ENCODE measurements at regions not wholly inside any gene's neighbourhood (a gene's known extent, or its start where the extent isn't known, plus 50 kb on each side); places are given as distances from the start of the nearest gene placed in this dataset.
"Not testable (repeated sequence)": the region's sequence is repeated elsewhere in the genome, so short reads cannot be mapped to it uniquely, and the experiment has no call there.

- ATAC-seq, result no peak
- Mint-ChIP-seq H3K27me3 (peaks cover 17% of the 10 kb centered on the region), H3K27ac (no peak overlapping the region), H3K36me3 (ENCODE audit: low read depth) (no peaks in the 10 kb centered on the region), H3K4me1 (no peaks in the 10 kb centered on the region), H3K4me3 (no peak overlapping the region)
- no peaks in the 10 kb centered on the region for H3K9me3 ChIP-seq (ENCODE audit: control insufficient read depth, low read length, poor library complexity, severe bottlenecking)
- DNase-seq, result no peak
Observed at GRCh38 chr5:36766981-36767380, 109.6 kb upstream of the NIPBL start.

GRCh38 chr5:36768450-36768849 lies 108.1 kb upstream of the NIPBL start:
- DNase-seq (no peak), ATAC-seq (no peak)
- no peak overlapping the region for H3K27ac Mint-ChIP-seq
- no peak overlapping the region for H3K4me3 Mint-ChIP-seq
- H3K36me3 Mint-ChIP-seq (ENCODE audit: low read depth), result peaks cover 2% of the 10 kb centered on the region
- H3K9me3 ChIP-seq (ENCODE audit: control insufficient read depth, low read length, poor library complexity, severe bottlenecking), result no peaks in the 10 kb centered on the region
- H3K27me3 Mint-ChIP-seq, result peaks cover 5% of the 10 kb centered on the region
- no peaks in the 10 kb centered on the region for H3K4me1 Mint-ChIP-seq

DNA sequence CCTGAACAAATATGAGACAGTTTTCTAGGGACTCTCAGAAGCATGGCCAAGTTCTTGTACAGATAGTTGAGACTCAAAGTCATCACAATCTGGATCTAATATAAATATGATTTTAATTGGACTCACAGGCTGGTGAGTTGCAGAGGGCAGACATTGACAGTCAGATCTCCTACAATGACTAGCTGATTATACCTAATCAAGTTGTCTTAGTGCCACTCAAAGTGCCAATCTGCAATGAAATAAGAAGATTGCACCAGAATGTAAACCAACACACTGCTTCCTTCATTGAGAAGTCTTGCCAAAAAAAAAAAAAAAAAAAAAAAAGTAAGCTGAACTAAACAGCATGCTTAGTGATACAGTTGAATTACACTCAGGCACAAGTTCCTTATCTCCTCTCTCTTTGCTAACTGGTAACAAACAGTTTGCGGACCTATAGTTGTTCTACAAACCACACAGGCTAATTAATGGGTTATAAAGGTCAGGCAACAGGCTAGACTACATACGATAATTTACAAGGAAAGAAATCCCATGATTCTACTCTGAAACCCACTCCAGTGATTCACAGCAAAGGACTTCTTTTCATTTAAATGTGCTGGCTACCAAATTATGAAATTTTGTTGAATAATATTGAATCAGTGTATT lies 107.3 kb upstream of the NIPBL start:
- Mint-ChIP-seq H3K27ac (no peak overlapping the region), H3K36me3 (ENCODE audit: low read depth) (peaks cover 2% of the 10 kb centered on the region), H3K4me1 (no peaks in the 10 kb centered on the region), H3K4me3 (no peak overlapping the region), H3K27me3 (peaks cover 5% of the 10 kb centered on the region)
- no peak for ATAC-seq
- DNase-seq, result no peak
- H3K9me3 ChIP-seq (ENCODE audit: control insufficient read depth, low read length, poor library complexity, severe bottlenecking), result no peaks in the 10 kb centered on the region

GRCh38 chr5:36770125-36770524 lies 106.4 kb upstream of the NIPBL start:
- Mint-ChIP-seq H3K36me3 (ENCODE audit: low read depth) (peaks cover 2% of the 10 kb centered on the region), H3K27me3 (peaks cover 5% of the 10 kb centered on the region), H3K27ac (no peak overlapping the region), H3K4me1 (no peaks in the 10 kb centered on the region), H3K4me3 (no peak overlapping the region)
- no peaks in the 10 kb centered on the region for H3K9me3 ChIP-seq (ENCODE audit: control insufficient read depth, low read length, poor library complexity, severe bottlenecking)
- no peak for DNase-seq
- no peak for ATAC-seq

GRCh38 chr5:36772276-36773140 lies 104.1 kb upstream of the NIPBL start:
- H3K27me3 Mint-ChIP-seq, result peaks cover 6% of the 10 kb centered on the region
- no peak overlapping the region for H3K27ac Mint-ChIP-seq
- DNase-seq (no peak), ATAC-seq (no peak)
- H3K4me3 Mint-ChIP-seq, result no peak overlapping the region
- H3K36me3 Mint-ChIP-seq (ENCODE audit: low read depth), result peaks cover 2% of the 10 kb centered on the region
- no peaks in the 10 kb centered on the region for H3K9me3 ChIP-seq (ENCODE audit: control insufficient read depth, low read length, poor library complexity, severe bottlenecking)
- H3K4me1 Mint-ChIP-seq, result no peaks in the 10 kb centered on the region

- no peaks in the 10 kb centered on the region for H3K9me3 ChIP-seq (ENCODE audit: control insufficient read depth, low read length, poor library complexity, severe bottlenecking)
- ATAC-seq (no peak), DNase-seq (no peak)
- Mint-ChIP-seq H3K27me3 (peaks cover 18% of the 10 kb centered on the region), H3K4me3 (no peak overlapping the region), H3K27ac (no peak overlapping the region), H3K36me3 (ENCODE audit: low read depth) (peaks cover 2% of the 10 kb centered on the region), H3K4me1 (no peaks in the 10 kb centered on the region)
Observed at GRCh38 chr5:36777105-36777757, 99.3 kb upstream of the NIPBL start.

DNA sequence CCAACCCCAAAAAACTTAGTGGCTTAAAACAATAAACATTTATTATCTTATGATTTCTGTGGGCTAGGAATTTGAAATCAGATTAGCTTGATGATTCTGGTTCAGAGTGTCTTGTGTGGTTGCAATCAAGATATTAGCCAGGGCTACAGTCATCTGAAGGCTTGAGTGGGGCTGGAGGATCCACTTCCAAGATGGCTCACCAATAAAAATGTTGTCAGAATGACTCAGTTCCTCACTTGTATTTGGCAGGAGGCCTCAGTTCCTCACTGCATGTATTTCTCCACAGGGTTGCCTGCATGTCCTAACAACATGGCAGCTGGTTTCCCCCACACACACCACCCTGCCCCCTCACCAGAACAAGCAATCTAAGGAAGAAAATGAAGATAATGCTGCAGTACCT lies 98.2 kb upstream of the NIPBL start:
- no peak overlapping the region for H3K27ac Mint-ChIP-seq
- peaks cover under 1% of the 10 kb centered on the region for H3K36me3 Mint-ChIP-seq (ENCODE audit: low read depth)
- DNase-seq, result no peak
- ATAC-seq, result no peak
- H3K27me3 Mint-ChIP-seq, result peaks cover 18% of the 10 kb centered on the region
- no peaks in the 10 kb centered on the region for H3K9me3 ChIP-seq (ENCODE audit: control insufficient read depth, low read length, poor library complexity, severe bottlenecking)
- no peak overlapping the region for H3K4me3 Mint-ChIP-seq
- H3K4me1 Mint-ChIP-seq, result no peaks in the 10 kb centered on the region

- H3K27ac Mint-ChIP-seq; H3K4me3 Mint-ChIP-seq; H3K36me3 Mint-ChIP-seq (ENCODE audit: low read depth); H3K9me3 ChIP-seq (ENCODE audit: control insufficient read depth, low read length, poor library complexity, severe bottlenecking); DNase-seq; ATAC-seq; H3K4me1 Mint-ChIP-seq: not testable (repeated sequence)
- H3K27me3 Mint-ChIP-seq, result peaks cover 21% of the 10 kb centered on the region
Observed at GRCh38 chr5:36782612-36783011, 94.0 kb upstream of the NIPBL start.

- peaks cover 37% of the 10 kb centered on the region for H3K27me3 Mint-ChIP-seq
Observed at GRCh38 chr5:36786448-36787012, 90.0 kb upstream of the NIPBL start.

DNA sequence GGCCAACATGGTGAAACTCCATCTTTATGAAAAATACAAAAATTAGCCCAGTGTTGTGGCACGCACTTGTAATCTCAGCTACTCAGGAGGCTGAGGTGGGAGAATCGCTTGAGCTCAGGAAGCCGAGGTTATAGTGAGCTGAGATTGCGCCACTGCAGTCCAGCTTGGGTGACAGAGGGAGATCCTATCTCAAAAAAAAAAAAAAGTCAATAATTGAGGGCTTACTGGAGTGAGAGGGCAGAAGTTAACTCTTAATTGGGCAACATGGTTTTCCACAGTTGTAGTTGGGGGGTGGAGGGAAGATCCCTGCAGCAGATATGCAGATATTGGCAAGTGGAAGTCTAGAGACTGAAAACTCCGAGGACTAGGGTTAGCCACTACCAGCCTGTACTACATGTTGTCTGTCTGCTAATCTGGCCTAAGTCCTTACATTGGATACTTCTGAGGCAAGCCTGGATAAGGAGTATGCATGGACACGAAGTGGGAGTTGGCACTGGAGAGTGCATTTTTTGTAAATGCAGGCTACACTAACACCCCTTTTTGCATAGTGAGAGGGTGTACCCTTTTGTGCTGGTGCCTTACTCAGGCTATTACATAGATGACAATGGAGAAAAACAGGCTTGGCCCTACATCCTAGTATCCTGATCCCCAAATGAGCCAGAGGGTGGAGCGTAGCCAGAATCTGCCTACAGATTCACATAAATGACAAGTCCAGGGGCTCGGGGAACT lies 89.0 kb upstream of the NIPBL start:
- H3K27ac Mint-ChIP-seq, result no peak overlapping the region
- H3K4me1 Mint-ChIP-seq, result no peaks in the 10 kb centered on the region
- H3K27me3 Mint-ChIP-seq, result peaks cover 44% of the 10 kb centered on the region
- H3K36me3 Mint-ChIP-seq (ENCODE audit: low read depth), result no peaks in the 10 kb centered on the region
- H3K9me3 ChIP-seq (ENCODE audit: control insufficient read depth, low read length, poor library complexity, severe bottlenecking), result no peaks in the 10 kb centered on the region
- ATAC-seq (no peak), DNase-seq (no peak)
- H3K4me3 Mint-ChIP-seq, result no peak overlapping the region

More at GRCh38 chr5:36786448-36787012, 90.0 kb upstream of the NIPBL start:
- no peaks in the 10 kb centered on the region for H3K9me3 ChIP-seq (ENCODE audit: control insufficient read depth, low read length, poor library complexity, severe bottlenecking)
- DNase-seq (no peak), ATAC-seq (no peak)
- Mint-ChIP-seq H3K4me1 (no peaks in the 10 kb centered on the region), H3K27ac (no peak overlapping the region), H3K4me3 (no peak overlapping the region), H3K36me3 (ENCODE audit: low read depth) (no peaks in the 10 kb centered on the region)

- H3K4me3 Mint-ChIP-seq, result no peak overlapping the region
- H3K27me3 Mint-ChIP-seq, result peaks cover 57% of the 10 kb centered on the region
- ATAC-seq (no peak), DNase-seq (no peak)
- no peaks in the 10 kb centered on the region for H3K36me3 Mint-ChIP-seq (ENCODE audit: low read depth)
- H3K4me1 Mint-ChIP-seq, result no peaks in the 10 kb centered on the region
- no peaks in the 10 kb centered on the region for H3K9me3 ChIP-seq (ENCODE audit: control insufficient read depth, low read length, poor library complexity, severe bottlenecking)
- no peak overlapping the region for H3K27ac Mint-ChIP-seq
Observed at GRCh38 chr5:36790847-36791246, 85.7 kb upstream of the NIPBL start.

DNA sequence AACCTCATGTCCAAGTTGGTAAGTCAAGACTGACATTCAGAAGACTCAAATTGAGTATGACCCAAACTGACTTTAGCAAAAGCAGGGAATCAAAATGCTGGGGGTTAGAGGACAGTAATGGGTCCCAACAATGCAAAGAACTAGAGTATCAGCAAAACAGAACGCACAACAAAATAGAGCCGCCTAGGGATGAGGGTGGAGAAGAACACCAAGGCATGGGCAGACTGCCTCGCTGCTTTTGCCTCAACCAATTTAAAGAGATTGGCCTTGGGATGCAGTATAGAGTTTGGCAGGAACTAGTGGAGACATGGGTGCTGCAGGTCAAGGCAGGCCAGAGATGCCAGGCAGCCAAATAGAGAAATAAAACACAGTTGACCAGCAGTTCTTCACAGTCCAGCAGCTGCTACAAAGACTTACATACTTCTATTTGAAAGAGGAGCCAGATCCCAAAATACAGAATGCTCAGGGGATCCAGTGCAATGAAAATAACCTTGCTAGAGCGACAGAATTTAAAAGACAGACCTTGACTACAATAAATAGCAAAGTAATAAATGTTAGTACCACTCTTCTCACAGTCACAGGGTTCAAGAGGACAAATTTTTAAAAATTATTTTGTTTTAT lies 83.9 kb upstream of the NIPBL start:
- no peak overlapping the region for H3K4me3 Mint-ChIP-seq
- H3K27ac Mint-ChIP-seq, result no peak overlapping the region
- H3K36me3 Mint-ChIP-seq (ENCODE audit: low read depth), result no peaks in the 10 kb centered on the region
- no peak for ATAC-seq
- H3K27me3 Mint-ChIP-seq, result peaks cover 49% of the 10 kb centered on the region
- H3K9me3 ChIP-seq (ENCODE audit: control insufficient read depth, low read length, poor library complexity, severe bottlenecking), result no peaks in the 10 kb centered on the region
- no peaks in the 10 kb centered on the region for H3K4me1 Mint-ChIP-seq
- DNase-seq, result no peak

Data from T-helper 17 cell (primary cell).